SK-N-SH treated with all-trans-retinoic acid at 6 μM for 48 hours (cell line): ENCODE measurements at regions not wholly inside any gene's neighbourhood (a gene's known extent, or its start where the extent isn't known, plus 50 kb on each side); places are given as distances from the start of the nearest gene placed in this dataset.
A peak's percentile ranks its signal among the peaks of the same experiment; 100 is the strongest.

Experiments
- ATAC-seq: fragments of 200-7000 bp; cut with Tn5 transposase; 3 replicates; pipeline ENCODE4 v1.9.1; 2020; ENCODE audit warnings: mild to moderate bottlenecking, moderate library complexity
- ARNTL ChIP-seq: fragments of 450-650 bp; formaldehyde crosslinking; IDR thresholded peaks from 2 replicates; pipeline ENCODE4 v1.5.0; 2020; ENCODE audit warnings: low read depth, mild to moderate bottlenecking, moderate library complexity, borderline replicate concordance
- BACH2 ChIP-seq: fragments of 250-450 bp; sonication (Bioruptor Pico); IDR thresholded peaks from 2 replicates; pipeline ENCODE4 v1.9.0; 2021; ENCODE audit warnings: mild to moderate bottlenecking, borderline replicate concordance
- CSDC2 ChIP-seq: fragments of 250-450 bp; sonication (Bioruptor Pico); IDR thresholded peaks from 2 replicates; pipeline ENCODE4 v1.5.0; 2020; ENCODE audit warnings: mild to moderate bottlenecking, moderate library complexity
- ESRRG ChIP-seq: fragments of 250-450 bp; sonication (Bioruptor Pico); IDR thresholded peaks from 2 replicates; pipeline ENCODE4 v1.6.1; 2021; ENCODE audit warnings: mild to moderate bottlenecking
- GLIS3 ChIP-seq: fragments of 250-450 bp; sonication (Bioruptor Pico); IDR thresholded peaks from 2 replicates; pipeline ENCODE4 v1.5.0; 2020; ENCODE audit warnings: mild to moderate bottlenecking, moderate library complexity
- OSR1 ChIP-seq: fragments of 250-450 bp; sonication (Bioruptor Pico); IDR thresholded peaks from 2 replicates; pipeline ENCODE4 v1.8.0; 2022; ENCODE audit warnings: moderate library complexity, mild to moderate bottlenecking, inconsistent platforms
- PPARA ChIP-seq: fragments of 250-450 bp; sonication (Bioruptor Pico); IDR thresholded peaks from 2 replicates; pipeline ENCODE4 v1.5.0; 2020; ENCODE audit warnings: mild to moderate bottlenecking, borderline replicate concordance
- RARB ChIP-seq: fragments of 250-450 bp; sonication (Bioruptor Pico); IDR thresholded peaks from 2 replicates; pipeline ENCODE4 v1.8.0; 2021; ENCODE audit warnings: mild to moderate bottlenecking, moderate library complexity
- TCF4 ChIP-seq: fragments of 250-450 bp; sonication (Bioruptor Pico); IDR thresholded peaks from 2 replicates; pipeline ENCODE4 v1.8.0; 2021; ENCODE audit warnings: mild to moderate bottlenecking, moderate library complexity, borderline replicate concordance
- TOX ChIP-seq: fragments of 250-450 bp; sonication (Bioruptor Pico); IDR thresholded peaks from 2 replicates; pipeline ENCODE4 v1.8.0; 2021; ENCODE audit warnings: mild to moderate bottlenecking, moderate library complexity, borderline replicate concordance
- ZC3H10 ChIP-seq: fragments of 250-450 bp; sonication (Bioruptor Pico); IDR thresholded peaks from 2 replicates; pipeline ENCODE4 v1.5.1; 2021; ENCODE audit warnings: mild to moderate bottlenecking, moderate library complexity
- ZFP30 ChIP-seq: fragments of 450-650 bp; formaldehyde crosslinking; IDR thresholded peaks from 2 replicates; pipeline ENCODE4 v1.5.0; 2022; ENCODE audit warnings: mild to moderate bottlenecking, moderate library complexity
- ZNF565 ChIP-seq: fragments of 450-650 bp; formaldehyde crosslinking; conservative IDR thresholded peaks from 2 replicates; pipeline ENCODE4 v1.5.0; 2020; ENCODE audit warnings: low read depth, mild to moderate bottlenecking, moderate library complexity
- ZNF70 ChIP-seq: fragments of 450-650 bp; formaldehyde crosslinking; IDR thresholded peaks from 2 replicates; pipeline ENCODE4 v1.5.0; 2020; ENCODE audit warnings: mild to moderate bottlenecking, moderate library complexity
- TF ChIP-seq, protein P1 (sequence below): fragments of 250-450 bp; sonication (Bioruptor Pico); IDR thresholded peaks from 2 replicates; pipeline ENCODE4 v1.5.1; 2021; ENCODE audit warnings: mild to moderate bottlenecking, moderate library complexity
- TF ChIP-seq, protein P2 (sequence below): fragments of 250-450 bp; sonication (Bioruptor Pico); IDR thresholded peaks from 2 replicates; pipeline ENCODE4 v1.5.0; 2020; ENCODE audit warnings: mild to moderate bottlenecking, moderate library complexity
- TF ChIP-seq, protein P3 (sequence below): fragments of 250-450 bp; sonication (Bioruptor Pico); IDR thresholded peaks from 2 replicates; pipeline ENCODE4 v1.8.0; 2020; ENCODE audit warnings: mild to moderate bottlenecking, moderate library complexity, borderline replicate concordance

DNA sequence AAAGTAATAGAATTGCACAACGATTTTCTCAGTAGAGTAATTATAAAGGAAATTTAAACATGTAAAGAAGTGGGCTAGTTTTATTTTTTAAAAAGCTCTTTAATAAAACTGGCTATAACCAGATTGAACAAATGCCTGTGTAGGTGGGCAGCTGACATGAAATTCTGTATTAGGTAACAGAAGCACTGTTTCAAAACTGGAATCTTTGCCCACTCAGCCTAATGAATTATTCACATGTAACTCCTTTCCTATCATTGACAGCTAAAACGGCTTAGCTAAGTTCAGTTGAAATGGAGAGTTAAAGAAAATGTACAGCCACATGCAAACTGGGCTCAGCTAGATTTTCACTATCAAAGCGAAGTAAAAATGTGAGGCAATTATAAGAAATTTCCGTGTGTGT, 1300.1 kb upstream of the ACO1 start:
- TF ChIP-seq ZFP30 (no peak), TOX (CRISPR knock-in tag) (no peak), ESRRG (CRISPR knock-in tag) (no peak), BACH2 (no peak), ZNF565 (no peak), ZC3H10 (CRISPR knock-in tag) (no peak), GLIS3 (no peak), ARNTL (no peak), TCF4 (CRISPR knock-in tag) (no peak), CSDC2 (CRISPR knock-in tag) (no peak), PPARA (CRISPR knock-in tag) (no peak), ZNF70 (CRISPR knock-in tag) (no peak)
- TF ChIP-seq, protein P1, sequence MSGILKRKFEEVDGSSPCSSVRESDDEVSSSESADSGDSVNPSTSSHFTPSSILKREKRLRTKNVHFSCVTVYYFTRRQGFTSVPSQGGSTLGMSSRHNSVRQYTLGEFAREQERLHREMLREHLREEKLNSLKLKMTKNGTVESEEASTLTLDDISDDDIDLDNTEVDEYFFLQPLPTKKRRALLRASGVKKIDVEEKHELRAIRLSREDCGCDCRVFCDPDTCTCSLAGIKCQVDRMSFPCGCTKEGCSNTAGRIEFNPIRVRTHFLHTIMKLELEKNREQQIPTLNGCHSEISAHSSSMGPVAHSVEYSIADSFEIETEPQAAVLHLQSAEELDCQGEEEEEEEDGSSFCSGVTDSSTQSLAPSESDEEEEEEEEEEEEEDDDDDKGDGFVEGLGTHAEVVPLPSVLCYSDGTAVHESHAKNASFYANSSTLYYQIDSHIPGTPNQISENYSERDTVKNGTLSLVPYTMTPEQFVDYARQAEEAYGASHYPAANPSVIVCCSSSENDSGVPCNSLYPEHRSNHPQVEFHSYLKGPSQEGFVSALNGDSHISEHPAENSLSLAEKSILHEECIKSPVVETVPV, result no peak
- TF ChIP-seq, protein P2, sequence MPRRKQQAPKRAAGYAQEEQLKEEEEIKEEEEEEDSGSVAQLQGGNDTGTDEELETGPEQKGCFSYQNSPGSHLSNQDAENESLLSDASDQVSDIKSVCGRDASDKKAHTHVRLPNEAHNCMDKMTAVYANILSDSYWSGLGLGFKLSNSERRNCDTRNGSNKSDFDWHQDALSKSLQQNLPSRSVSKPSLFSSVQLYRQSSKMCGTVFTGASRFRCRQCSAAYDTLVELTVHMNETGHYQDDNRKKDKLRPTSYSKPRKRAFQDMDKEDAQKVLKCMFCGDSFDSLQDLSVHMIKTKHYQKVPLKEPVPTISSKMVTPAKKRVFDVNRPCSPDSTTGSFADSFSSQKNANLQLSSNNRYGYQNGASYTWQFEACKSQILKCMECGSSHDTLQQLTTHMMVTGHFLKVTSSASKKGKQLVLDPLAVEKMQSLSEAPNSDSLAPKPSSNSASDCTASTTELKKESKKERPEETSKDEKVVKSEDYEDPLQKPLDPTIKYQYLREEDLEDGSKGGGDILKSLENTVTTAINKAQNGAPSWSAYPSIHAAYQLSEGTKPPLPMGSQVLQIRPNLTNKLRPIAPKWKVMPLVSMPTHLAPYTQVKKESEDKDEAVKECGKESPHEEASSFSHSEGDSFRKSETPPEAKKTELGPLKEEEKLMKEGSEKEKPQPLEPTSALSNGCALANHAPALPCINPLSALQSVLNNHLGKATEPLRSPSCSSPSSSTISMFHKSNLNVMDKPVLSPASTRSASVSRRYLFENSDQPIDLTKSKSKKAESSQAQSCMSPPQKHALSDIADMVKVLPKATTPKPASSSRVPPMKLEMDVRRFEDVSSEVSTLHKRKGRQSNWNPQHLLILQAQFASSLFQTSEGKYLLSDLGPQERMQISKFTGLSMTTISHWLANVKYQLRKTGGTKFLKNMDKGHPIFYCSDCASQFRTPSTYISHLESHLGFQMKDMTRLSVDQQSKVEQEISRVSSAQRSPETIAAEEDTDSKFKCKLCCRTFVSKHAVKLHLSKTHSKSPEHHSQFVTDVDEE (CRISPR knock-in tag), result no peak

DNA sequence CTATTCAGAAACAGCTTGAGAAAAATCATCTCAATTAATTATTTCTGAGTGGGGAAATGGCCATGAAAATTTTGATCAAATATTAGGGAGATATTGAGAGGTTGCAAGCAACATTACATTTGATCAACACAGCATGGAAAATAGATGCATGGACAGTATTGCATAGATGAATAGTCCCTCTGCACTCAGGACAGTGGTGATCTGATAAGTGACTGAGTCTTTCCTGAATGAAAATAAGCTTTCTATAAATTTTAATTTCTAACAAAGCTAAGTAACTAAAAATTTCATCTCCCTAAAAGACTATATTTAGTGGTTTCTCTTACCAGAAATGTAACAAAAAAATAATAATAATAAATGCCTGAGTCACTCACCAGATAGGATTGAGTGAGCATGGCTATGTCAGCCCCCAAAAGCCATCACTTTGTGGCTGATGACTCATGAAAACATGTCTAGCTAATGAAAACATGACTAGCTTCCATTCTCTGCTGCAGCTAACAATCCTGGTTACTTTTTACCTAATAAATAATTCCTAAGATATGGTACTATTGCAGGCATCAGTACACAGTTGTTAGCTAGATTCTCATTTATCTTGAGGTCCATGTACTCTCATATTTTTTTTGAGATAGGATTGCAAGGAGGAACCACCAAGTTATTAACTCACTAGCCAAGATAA, 1294.8 kb upstream of the ACO1 start:
- TF ChIP-seq, protein P3, sequence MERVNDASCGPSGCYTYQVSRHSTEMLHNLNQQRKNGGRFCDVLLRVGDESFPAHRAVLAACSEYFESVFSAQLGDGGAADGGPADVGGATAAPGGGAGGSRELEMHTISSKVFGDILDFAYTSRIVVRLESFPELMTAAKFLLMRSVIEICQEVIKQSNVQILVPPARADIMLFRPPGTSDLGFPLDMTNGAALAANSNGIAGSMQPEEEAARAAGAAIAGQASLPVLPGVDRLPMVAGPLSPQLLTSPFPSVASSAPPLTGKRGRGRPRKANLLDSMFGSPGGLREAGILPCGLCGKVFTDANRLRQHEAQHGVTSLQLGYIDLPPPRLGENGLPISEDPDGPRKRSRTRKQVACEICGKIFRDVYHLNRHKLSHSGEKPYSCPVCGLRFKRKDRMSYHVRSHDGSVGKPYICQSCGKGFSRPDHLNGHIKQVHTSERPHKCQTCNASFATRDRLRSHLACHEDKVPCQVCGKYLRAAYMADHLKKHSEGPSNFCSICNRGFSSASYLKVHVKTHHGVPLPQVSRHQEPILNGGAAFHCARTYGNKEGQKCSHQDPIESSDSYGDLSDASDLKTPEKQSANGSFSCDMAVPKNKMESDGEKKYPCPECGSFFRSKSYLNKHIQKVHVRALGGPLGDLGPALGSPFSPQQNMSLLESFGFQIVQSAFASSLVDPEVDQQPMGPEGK (CRISPR knock-in tag), result no peak
- TF ChIP-seq GLIS3, result no peak
- no peak for TF ChIP-seq ZNF565
- TF ChIP-seq ARNTL, result no peak
- no peak for TF ChIP-seq RARB (CRISPR knock-in tag)
- ATAC-seq, result peak; percentile 91

More for the DNA sequence above, 1300.1 kb upstream of the ACO1 start:
- no peak for ATAC-seq

DNA sequence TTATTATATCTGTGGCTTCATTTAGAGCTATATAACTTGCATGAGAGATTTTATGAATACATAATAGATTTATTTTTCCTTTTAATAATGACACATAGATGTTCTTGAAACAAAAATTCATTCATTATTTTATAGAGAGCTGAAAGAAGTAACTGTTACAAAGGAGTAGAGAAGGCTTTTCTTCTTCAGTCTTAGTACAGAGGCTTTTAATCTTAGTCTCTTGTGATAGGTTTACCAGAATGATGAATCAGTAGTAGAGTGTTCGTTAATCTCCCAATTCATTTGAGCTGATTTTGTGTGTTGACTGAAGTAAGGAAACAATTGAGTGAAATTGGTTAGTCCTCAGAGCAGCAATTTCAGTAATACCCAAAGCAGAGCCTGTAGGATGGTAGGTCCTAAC, 1284.1 kb upstream of the ACO1 start:
- ATAC-seq, result no peak
- TF ChIP-seq ARNTL (no peak), ZC3H10 (CRISPR knock-in tag) (no peak), TCF4 (CRISPR knock-in tag) (no peak), OSR1 (CRISPR knock-in tag) (no peak)

DNA sequence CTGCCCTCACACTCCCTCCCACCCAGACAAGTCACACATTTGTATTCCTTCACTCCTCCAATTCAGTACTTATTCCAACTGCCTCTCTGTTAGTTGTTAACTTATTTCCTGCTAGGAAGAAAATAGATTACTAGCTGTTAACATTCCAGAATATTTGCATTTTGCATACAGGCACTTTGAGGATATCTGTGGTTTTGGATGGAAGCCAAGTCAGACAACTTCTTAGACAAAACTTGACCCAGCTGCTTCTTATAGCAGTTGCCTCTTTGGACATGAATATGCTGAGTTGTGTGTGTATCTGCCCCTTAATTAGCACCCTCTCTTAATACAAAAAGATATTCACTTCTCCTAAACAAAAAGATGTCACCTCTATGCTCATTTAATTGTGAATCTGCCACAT, 1280.6 kb upstream of the ACO1 start:
- peak; percentile 65 for ATAC-seq
- TF ChIP-seq, protein P3 (CRISPR knock-in tag), result no peak
- TF ChIP-seq OSR1 (CRISPR knock-in tag), result no peak
- TF ChIP-seq TOX (CRISPR knock-in tag), result no peak
- TF ChIP-seq, protein P1, result no peak
- TF ChIP-seq PPARA (CRISPR knock-in tag), result no peak
- TF ChIP-seq ZNF565, result no peak
